ENCODE measurements at regions not wholly inside any gene's neighbourhood (a gene's known extent, or its start where the extent isn't known, plus 50 kb on each side); places are given as distances from the start of the nearest gene placed in this dataset.
A peak's percentile ranks its signal among the peaks of the same experiment; 100 is the strongest.

- peak overlapping the region; percentile 44 for H3K27ac Mint-ChIP-seq
- H3K4me1 Mint-ChIP-seq (ENCODE audit: unreplicated experiment): peaks cover 15% of the 10 kb centered on the region
- peaks cover 65% of the 10 kb centered on the region for H3K27me3 Mint-ChIP-seq
- no peak for TF ChIP-seq CTCF (conservative IDR thresholded peaks at IDR 0.05)
- no peaks in the 10 kb centered on the region for H3K9me3 Mint-ChIP-seq
- peak; percentile 71 for DNase-seq (ENCODE audit: extremely low spot score, unreplicated experiment)
- H3K36me3 Mint-ChIP-seq: peaks cover 3% of the 10 kb centered on the region
- H3K4me3 Mint-ChIP-seq: peak overlapping the region; percentile 84
These were observed 750.1 kb upstream of the SORCS1 start for GRCh38 chr10:107914450-107915214.

- Mint-ChIP-seq H3K27me3 (peaks cover 68% of the 10 kb centered on the region), H3K9me3 (no peaks in the 10 kb centered on the region), H3K36me3 (no peaks in the 10 kb centered on the region), H3K4me3 (peak overlapping the region; percentile 79), H3K4me1 (ENCODE audit: unreplicated experiment) (peaks cover 15% of the 10 kb centered on the region), H3K27ac (no peak overlapping the region)
- TF ChIP-seq CTCF (conservative IDR thresholded peaks at IDR 0.05): no peak
- no peak for DNase-seq (ENCODE audit: extremely low spot score, unreplicated experiment)
These were observed 749.1 kb upstream of the SORCS1 start for GRCh38 chr10:107913317-107914294.

GRCh38 chr10:107901076-107901475, 736.6 kb upstream of the SORCS1 start:
- Mint-ChIP-seq H3K9me3 (no peaks in the 10 kb centered on the region), H3K27ac (no peak overlapping the region), H3K4me1 (ENCODE audit: unreplicated experiment) (peaks cover 7% of the 10 kb centered on the region), H3K36me3 (no peaks in the 10 kb centered on the region), H3K4me3 (no peak overlapping the region), H3K27me3 (peaks cover 9% of the 10 kb centered on the region)
- no peak for TF ChIP-seq CTCF (conservative IDR thresholded peaks at IDR 0.05)
- no peak for DNase-seq (ENCODE audit: extremely low spot score, unreplicated experiment)

GRCh38 chr10:107900131-107900530, 735.6 kb upstream of the SORCS1 start:
- Mint-ChIP-seq H3K4me1 (ENCODE audit: unreplicated experiment) (peaks cover 7% of the 10 kb centered on the region), H3K4me3 (no peak overlapping the region), H3K9me3 (no peaks in the 10 kb centered on the region), H3K36me3 (no peaks in the 10 kb centered on the region), H3K27ac (no peak overlapping the region), H3K27me3 (peaks cover 7% of the 10 kb centered on the region)
- TF ChIP-seq CTCF (conservative IDR thresholded peaks at IDR 0.05): no peak
- DNase-seq (ENCODE audit: extremely low spot score, unreplicated experiment): no peak

- no peak overlapping the region for H3K4me3 Mint-ChIP-seq
- H3K27ac Mint-ChIP-seq: no peak overlapping the region
- H3K27me3 Mint-ChIP-seq: peaks cover 7% of the 10 kb centered on the region
- H3K4me1 Mint-ChIP-seq (ENCODE audit: unreplicated experiment): peaks cover 7% of the 10 kb centered on the region
- H3K9me3 Mint-ChIP-seq: no peaks in the 10 kb centered on the region
- H3K36me3 Mint-ChIP-seq: no peaks in the 10 kb centered on the region
- no peak for TF ChIP-seq CTCF (conservative IDR thresholded peaks at IDR 0.05)
- DNase-seq (ENCODE audit: extremely low spot score, unreplicated experiment): no peak
These were observed 735.1 kb upstream of the SORCS1 start for GRCh38 chr10:107899502-107900062.

Data from type B pancreatic cell (in vitro differentiated cells).